WTC11 (cell line): ENCODE measurements at regions not wholly inside any gene's neighbourhood (a gene's known extent, or its start where the extent isn't known, plus 50 kb on each side); places are given as distances from the start of the nearest gene placed in this dataset.

ENCODE experiments used
- IRF2 ChIP-seq: sonication (generic); formaldehyde crosslinking; IDR thresholded peaks from 2 replicates; pipeline ENCODE4 v1.8.0; 2022; ENCODE audit warnings: low read depth, missing genetic modification reagents, borderline replicate concordance
- JUN ChIP-seq: sonication (generic); formaldehyde crosslinking; IDR thresholded peaks from 2 replicates; pipeline ENCODE4 v1.8.0; 2023; ENCODE audit warnings: mild to moderate bottlenecking, missing genetic modification reagents
- NR1H2 ChIP-seq: sonication (generic); formaldehyde crosslinking; IDR thresholded peaks from 2 replicates; pipeline ENCODE4 v1.9.0; 2021; ENCODE audit warnings: mild to moderate bottlenecking, moderate library complexity, missing genetic modification reagents
- RELA ChIP-seq: sonication (generic); formaldehyde crosslinking; IDR thresholded peaks from 2 replicates; pipeline ENCODE4 v1.8.1; 2022; ENCODE audit warnings: missing genetic modification reagents, mild to moderate bottlenecking, borderline replicate concordance
- SP1 ChIP-seq: sonication (generic); formaldehyde crosslinking; conservative IDR thresholded peaks from 2 replicates; pipeline ENCODE4 v1.8.1; 2022; ENCODE audit warnings: missing genetic modification reagents
- TCF7 ChIP-seq: sonication (generic); formaldehyde crosslinking; IDR thresholded peaks from 2 replicates; pipeline ENCODE4 v1.8.0; 2022; ENCODE audit warnings: mild to moderate bottlenecking, low read depth, missing genetic modification reagents, moderate library complexity
- TF ChIP-seq, protein P1 (sequence below): fragments of 200-600 bp; IDR thresholded peaks from 2 replicates; pipeline ENCODE4 v1.8.0; 2022; ENCODE audit warnings: antibody characterized with exemption
- TF ChIP-seq, protein P2 (sequence below): sonication (generic); formaldehyde crosslinking; IDR thresholded peaks from 2 replicates; pipeline ENCODE4 v1.8.1; 2022; ENCODE audit warnings: missing genetic modification reagents, borderline replicate concordance
- TF ChIP-seq, protein P3 (sequence below): fragments of 250-450 bp; sonication (Bioruptor Pico); IDR thresholded peaks from 2 replicates; pipeline ENCODE4 v1.9.0; 2021; ENCODE audit warnings: mild to moderate bottlenecking
- TF ChIP-seq, protein P4 (sequence below): sonication (generic); formaldehyde crosslinking; IDR thresholded peaks from 2 replicates; pipeline ENCODE4 v1.8.0; 2022; ENCODE audit warnings: mild to moderate bottlenecking, missing genetic modification reagents

DNA sequence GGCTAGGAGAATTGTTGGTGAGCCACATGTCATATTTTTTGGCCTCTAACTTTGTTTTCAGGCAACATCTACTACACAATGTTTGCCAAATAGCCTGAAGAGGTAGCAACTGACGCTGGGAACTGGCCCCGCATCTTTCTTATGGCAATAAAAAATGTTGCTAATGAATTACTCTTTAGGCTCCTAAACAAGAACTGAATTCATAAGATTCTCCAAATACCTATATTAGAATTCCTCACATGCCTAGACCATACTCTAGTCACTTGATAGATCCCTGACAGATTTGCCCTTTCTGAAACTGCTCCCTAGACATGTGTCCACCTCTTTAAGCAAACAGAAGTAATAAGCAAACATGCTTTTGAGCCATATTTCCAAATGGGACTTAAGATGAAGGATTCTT lies 209.0 kb upstream of the ATXN7L3B start:
- TF ChIP-seq TCF7 (no peak), SP1 (CRISPR knock-in tag) (no peak), NR1H2 (no peak), JUN (no peak), RELA (CRISPR knock-in tag) (no peak), IRF2 (no peak)
- TF ChIP-seq, protein P1, sequence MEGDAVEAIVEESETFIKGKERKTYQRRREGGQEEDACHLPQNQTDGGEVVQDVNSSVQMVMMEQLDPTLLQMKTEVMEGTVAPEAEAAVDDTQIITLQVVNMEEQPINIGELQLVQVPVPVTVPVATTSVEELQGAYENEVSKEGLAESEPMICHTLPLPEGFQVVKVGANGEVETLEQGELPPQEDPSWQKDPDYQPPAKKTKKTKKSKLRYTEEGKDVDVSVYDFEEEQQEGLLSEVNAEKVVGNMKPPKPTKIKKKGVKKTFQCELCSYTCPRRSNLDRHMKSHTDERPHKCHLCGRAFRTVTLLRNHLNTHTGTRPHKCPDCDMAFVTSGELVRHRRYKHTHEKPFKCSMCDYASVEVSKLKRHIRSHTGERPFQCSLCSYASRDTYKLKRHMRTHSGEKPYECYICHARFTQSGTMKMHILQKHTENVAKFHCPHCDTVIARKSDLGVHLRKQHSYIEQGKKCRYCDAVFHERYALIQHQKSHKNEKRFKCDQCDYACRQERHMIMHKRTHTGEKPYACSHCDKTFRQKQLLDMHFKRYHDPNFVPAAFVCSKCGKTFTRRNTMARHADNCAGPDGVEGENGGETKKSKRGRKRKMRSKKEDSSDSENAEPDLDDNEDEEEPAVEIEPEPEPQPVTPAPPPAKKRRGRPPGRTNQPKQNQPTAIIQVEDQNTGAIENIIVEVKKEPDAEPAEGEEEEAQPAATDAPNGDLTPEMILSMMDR: no peak
- TF ChIP-seq, protein P2, sequence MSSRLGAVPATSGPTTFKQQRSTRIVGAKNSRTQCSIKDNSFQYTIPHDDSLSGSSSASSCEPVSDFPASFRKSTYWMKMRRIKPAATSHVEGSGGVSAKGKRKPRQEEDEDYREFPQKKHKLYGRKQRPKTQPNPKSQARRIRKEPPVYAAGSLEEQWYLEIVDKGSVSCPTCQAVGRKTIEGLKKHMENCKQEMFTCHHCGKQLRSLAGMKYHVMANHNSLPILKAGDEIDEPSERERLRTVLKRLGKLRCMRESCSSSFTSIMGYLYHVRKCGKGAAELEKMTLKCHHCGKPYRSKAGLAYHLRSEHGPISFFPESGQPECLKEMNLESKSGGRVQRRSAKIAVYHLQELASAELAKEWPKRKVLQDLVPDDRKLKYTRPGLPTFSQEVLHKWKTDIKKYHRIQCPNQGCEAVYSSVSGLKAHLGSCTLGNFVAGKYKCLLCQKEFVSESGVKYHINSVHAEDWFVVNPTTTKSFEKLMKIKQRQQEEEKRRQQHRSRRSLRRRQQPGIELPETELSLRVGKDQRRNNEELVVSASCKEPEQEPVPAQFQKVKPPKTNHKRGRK: no peak
- TF ChIP-seq, protein P3, sequence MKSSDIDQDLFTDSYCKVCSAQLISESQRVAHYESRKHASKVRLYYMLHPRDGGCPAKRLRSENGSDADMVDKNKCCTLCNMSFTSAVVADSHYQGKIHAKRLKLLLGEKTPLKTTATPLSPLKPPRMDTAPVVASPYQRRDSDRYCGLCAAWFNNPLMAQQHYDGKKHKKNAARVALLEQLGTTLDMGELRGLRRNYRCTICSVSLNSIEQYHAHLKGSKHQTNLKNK (CRISPR knock-in tag): no peak
- TF ChIP-seq, protein P4, sequence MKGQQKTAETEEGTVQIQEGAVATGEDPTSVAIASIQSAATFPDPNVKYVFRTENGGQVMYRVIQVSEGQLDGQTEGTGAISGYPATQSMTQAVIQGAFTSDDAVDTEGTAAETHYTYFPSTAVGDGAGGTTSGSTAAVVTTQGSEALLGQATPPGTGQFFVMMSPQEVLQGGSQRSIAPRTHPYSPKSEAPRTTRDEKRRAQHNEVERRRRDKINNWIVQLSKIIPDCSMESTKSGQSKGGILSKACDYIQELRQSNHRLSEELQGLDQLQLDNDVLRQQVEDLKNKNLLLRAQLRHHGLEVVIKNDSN (CRISPR knock-in tag): no peak
